ENCODE measurements at regions not wholly inside any gene's neighbourhood (a gene's known extent, or its start where the extent isn't known, plus 50 kb on each side); places are given as distances from the start of the nearest gene placed in this dataset.

DNA sequence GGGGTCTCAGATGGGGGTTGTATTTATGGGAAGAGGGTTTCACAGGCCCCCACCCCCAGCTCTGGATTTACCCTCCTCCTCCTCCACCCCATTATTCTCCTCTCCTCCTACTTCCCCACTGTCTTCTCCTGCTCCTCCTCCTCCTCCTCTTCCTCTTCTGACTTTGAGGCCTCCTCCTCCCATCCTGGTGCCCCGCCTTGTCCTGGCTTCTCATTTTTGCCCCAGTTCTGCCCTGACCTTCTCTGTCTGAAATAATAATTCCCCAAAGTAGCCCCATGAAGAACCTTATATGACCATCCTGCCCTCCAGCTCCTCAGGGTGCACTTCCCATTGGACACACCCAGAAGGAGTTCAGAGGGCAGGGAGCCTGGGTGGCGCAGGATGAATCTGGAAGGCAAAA, 351.4 kb upstream of the GATB start:
- Histone ChIP-seq H3K4me3 (no peak overlapping the region), H3K27me3 (replicated peaks; ENCODE audit: insufficient read depth) (no peaks in the 10 kb centered on the region), H3K4me1 (replicated peaks) (no peaks in the 10 kb centered on the region), H3K9me3 (no peaks in the 10 kb centered on the region), H3K36me3 (no peaks in the 10 kb centered on the region), H3K27ac (no peak overlapping the region)
- DNase-seq (ENCODE audit: low spot score), result no peak
- no peak for TF ChIP-seq POLR2A (IDR thresholded peaks at IDR 0.05)
- no peak for TF ChIP-seq POLR2AphosphoS5 (IDR thresholded peaks at IDR 0.05)
- TF ChIP-seq, protein P1, sequence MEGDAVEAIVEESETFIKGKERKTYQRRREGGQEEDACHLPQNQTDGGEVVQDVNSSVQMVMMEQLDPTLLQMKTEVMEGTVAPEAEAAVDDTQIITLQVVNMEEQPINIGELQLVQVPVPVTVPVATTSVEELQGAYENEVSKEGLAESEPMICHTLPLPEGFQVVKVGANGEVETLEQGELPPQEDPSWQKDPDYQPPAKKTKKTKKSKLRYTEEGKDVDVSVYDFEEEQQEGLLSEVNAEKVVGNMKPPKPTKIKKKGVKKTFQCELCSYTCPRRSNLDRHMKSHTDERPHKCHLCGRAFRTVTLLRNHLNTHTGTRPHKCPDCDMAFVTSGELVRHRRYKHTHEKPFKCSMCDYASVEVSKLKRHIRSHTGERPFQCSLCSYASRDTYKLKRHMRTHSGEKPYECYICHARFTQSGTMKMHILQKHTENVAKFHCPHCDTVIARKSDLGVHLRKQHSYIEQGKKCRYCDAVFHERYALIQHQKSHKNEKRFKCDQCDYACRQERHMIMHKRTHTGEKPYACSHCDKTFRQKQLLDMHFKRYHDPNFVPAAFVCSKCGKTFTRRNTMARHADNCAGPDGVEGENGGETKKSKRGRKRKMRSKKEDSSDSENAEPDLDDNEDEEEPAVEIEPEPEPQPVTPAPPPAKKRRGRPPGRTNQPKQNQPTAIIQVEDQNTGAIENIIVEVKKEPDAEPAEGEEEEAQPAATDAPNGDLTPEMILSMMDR (IDR thresholded peaks at IDR 0.05), result no peak
- intact Hi-C loops (cut with DNase I), result no loop called here
- WGBS, result 98% methylated on average over 2 of the region's 2 CpGs

- WGBS, result 92% methylated on average over 1 of the region's 1 CpG
- no peaks in the 10 kb centered on the region for H3K36me3 ChIP-seq
- no peaks in the 10 kb centered on the region for H3K9me3 ChIP-seq
- no peak for DNase-seq (ENCODE audit: low spot score)
- no peaks in the 10 kb centered on the region for H3K4me1 ChIP-seq (replicated peaks)
- TF ChIP-seq, protein P1 (IDR thresholded peaks at IDR 0.05), result no peak
- TF ChIP-seq POLR2A (IDR thresholded peaks at IDR 0.05), result no peak
- no peak for TF ChIP-seq POLR2AphosphoS5 (IDR thresholded peaks at IDR 0.05)
- no peak overlapping the region for H3K27ac ChIP-seq
- no peak overlapping the region for H3K4me3 ChIP-seq
- intact Hi-C loops (cut with DNase I), result no loop called here
- no peaks in the 10 kb centered on the region for H3K27me3 ChIP-seq (replicated peaks; ENCODE audit: insufficient read depth)
These were observed 350.0 kb upstream of the GATB start for GRCh38 chr4:152110780-152111179.

DNA sequence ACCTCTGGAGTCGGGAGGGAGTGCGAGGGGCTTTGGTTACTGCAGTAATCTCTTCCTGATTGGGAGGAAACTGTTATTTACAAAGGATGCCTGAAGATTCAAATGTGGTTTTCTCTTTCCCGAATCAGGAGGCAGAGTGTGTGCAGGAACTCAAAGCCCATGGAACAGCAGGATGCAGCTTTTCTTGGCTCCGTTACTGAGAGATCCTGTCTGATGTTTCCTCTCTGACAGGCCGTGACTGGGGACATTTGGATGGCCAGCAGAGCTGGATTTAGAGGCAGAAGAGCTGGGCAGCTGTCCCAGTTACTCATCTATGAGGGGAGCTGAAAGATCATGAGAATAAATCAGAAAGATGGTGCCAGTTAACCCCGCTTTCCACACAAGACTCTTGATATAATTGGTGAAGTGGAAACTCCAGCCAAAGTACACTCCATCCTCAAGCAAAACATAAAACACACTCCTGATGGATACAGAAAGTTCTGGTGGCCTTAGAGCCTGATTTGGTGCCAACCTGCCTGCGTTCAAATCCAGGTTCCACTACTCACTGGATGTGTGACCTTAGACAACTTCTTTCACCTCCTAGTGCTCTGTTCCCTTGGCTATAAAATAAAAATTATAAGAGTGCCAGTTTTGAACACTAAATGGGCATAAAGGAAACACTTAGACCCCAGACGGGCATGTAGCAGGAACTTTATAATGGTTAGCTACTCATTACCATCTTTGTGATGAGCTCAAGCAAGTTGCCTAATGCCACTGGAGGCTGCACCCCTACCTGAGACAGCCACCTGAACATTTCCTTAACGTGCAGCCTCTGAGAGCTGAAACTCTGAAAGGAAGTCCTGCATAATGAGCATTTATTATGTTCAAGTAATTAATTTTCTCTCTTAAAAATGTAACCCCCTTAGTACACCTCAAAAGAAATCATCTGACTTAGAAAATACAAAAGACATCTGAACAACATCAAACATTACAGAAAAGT, 349.0 kb upstream of the GATB start:
- Histone ChIP-seq H3K4me1 (replicated peaks) (no peaks in the 10 kb centered on the region), H3K27ac (no peak overlapping the region), H3K4me3 (no peak overlapping the region), H3K9me3 (no peaks in the 10 kb centered on the region), H3K27me3 (replicated peaks; ENCODE audit: insufficient read depth) (no peaks in the 10 kb centered on the region), H3K36me3 (no peaks in the 10 kb centered on the region)
- intact Hi-C loops (cut with DNase I), result no loop called here
- no peak for DNase-seq (ENCODE audit: low spot score)
- TF ChIP-seq POLR2A (IDR thresholded peaks at IDR 0.05) (no peak), POLR2AphosphoS5 (IDR thresholded peaks at IDR 0.05) (peak; percentile 24)
- 37% methylated on average over 9 of the region's 9 CpGs for WGBS

DNA sequence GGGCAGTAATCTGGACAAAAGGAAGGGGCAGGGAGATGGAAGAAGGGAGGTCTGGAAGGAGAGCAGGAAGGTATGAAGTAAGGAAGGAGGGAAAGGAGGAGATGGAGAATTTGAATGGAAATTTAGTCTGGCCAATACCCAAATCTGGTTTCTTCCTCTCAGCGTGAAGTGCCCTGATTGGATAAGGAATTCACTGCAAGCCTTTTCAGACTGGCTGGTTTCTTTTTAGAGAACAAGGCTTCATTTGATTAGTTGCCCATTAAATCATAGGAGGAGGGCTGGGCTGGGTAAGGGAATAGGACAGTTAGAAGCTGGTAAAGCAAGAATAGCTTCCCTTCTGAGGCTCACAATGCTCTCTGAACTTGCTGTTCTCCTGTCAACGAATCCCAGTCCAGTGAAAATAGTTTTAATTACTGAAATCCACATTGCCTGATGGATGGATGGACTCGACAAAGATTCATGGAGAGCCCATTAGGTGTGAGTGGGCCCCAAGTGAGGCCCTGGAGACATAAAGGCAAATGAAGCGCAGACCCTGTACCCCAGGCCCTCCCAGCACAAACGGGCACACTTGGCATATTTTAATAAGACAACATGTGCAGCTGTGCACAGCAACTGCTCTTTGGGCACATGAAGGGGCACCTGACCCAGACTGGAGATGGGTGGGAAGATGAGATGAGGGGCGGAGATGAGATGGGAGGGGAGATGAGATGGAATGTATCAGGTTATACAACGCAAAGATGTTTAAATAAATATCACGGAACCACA, 347.1 kb upstream of the GATB start:
- Histone ChIP-seq H3K27ac (no peak overlapping the region), H3K36me3 (no peaks in the 10 kb centered on the region), H3K9me3 (no peaks in the 10 kb centered on the region), H3K27me3 (replicated peaks; ENCODE audit: insufficient read depth) (no peaks in the 10 kb centered on the region), H3K4me3 (no peak overlapping the region), H3K4me1 (replicated peaks) (no peaks in the 10 kb centered on the region)
- WGBS, result 69% methylated on average over 8 of the region's 8 CpGs
- intact Hi-C loops (cut with DNase I), result no loop called here
- TF ChIP-seq POLR2AphosphoS5 (IDR thresholded peaks at IDR 0.05), result no peak
- TF ChIP-seq, protein P1 (IDR thresholded peaks at IDR 0.05), result no peak
- TF ChIP-seq POLR2A (IDR thresholded peaks at IDR 0.05), result no peak
- DNase-seq (ENCODE audit: low spot score), result no peak

DNA sequence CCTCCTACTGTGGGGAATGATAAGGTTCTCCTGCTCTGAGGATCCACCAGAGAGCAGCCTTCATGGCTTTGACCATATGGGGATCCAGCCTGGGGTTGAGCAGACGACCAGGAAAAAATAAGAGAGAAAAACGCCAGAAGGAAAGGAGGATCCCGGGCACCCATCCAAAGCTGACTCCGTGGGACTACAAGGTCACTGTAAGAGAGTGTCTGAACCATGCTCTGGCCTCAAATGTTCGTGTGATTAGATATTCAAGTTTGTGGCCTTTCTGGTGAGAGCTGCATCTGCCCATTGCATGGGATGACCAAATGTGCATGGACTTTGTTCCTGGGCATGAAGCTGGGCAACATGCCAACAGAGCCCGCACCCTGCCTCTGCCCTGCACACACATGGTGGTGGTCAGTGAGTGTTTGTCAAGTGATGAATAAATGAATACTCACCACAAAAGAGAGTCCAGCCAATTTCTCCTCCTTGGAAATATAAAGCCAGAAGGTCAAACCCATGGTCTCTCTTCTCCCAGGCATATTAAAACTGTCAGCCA, 346.0 kb upstream of the GATB start:
- no peak overlapping the region for H3K27ac ChIP-seq
- 75% methylated on average over 6 of the region's 6 CpGs for WGBS

More for the DNA sequence above, 346.0 kb upstream of the GATB start:
- Histone ChIP-seq H3K9me3 (no peaks in the 10 kb centered on the region), H3K36me3 (no peaks in the 10 kb centered on the region), H3K27me3 (replicated peaks; ENCODE audit: insufficient read depth) (no peaks in the 10 kb centered on the region), H3K4me1 (replicated peaks) (no peaks in the 10 kb centered on the region), H3K4me3 (no peak overlapping the region)
- DNase-seq (ENCODE audit: low spot score), result no peak
- TF ChIP-seq, protein P1 (IDR thresholded peaks at IDR 0.05), result no peak
- TF ChIP-seq POLR2AphosphoS5 (IDR thresholded peaks at IDR 0.05) (no peak), POLR2A (IDR thresholded peaks at IDR 0.05) (no peak)
- intact Hi-C loops (cut with DNase I), result no loop called here
